ENCODE measurements at regions not wholly inside any gene's neighbourhood (a gene's known extent, or its start where the extent isn't known, plus 50 kb on each side); places are given as distances from the start of the nearest gene placed in this dataset.

DNA sequence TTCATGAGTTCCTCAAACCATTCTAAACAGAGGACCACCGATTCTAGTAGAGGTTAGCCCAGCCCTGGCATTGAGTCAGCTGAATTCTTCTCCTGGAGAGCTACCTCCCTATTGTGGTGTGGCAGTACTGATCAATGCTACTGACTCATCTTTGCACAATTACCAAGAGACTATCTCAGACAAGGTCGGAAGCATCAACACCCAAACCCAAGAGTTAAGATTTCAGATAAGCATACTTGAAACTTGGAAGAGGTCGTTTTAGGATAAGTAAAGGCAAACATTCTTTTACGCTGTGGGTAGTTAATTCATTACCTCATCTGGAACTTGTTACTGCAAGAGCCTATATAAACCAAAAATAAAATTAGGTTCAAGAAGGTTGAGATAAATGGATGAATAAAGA, 154.6 kb upstream of the NRBF2 start:
- TF ChIP-seq ARNT (IDR thresholded peaks at IDR 0.05) (no peak), SP1 (IDR thresholded peaks at IDR 0.05) (no peak), TARDBP (IDR thresholded peaks at IDR 0.05) (no peak), HDGF (IDR thresholded peaks at IDR 0.05; ENCODE audit: borderline replicate concordance) (no peak), SUZ12 (IDR thresholded peaks at IDR 0.05) (no peak), FOXK2 (IDR thresholded peaks at IDR 0.05) (no peak), NFRKB (IDR thresholded peaks at IDR 0.05) (no peak), FOXA1 (IDR thresholded peaks at IDR 0.05) (no peak)
- TF ChIP-seq, protein P1, sequence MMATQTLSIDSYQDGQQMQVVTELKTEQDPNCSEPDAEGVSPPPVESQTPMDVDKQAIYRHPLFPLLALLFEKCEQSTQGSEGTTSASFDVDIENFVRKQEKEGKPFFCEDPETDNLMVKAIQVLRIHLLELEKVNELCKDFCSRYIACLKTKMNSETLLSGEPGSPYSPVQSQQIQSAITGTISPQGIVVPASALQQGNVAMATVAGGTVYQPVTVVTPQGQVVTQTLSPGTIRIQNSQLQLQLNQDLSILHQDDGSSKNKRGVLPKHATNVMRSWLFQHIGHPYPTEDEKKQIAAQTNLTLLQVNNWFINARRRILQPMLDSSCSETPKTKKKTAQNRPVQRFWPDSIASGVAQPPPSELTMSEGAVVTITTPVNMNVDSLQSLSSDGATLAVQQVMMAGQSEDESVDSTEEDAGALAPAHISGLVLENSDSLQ (IDR thresholded peaks at IDR 0.05): no peak
